ENCODE measurements at regions not wholly inside any gene's neighbourhood (a gene's known extent, or its start where the extent isn't known, plus 50 kb on each side); places are given as distances from the start of the nearest gene placed in this dataset.

GRCh38 chr3:23068016-23068728 is 135.0 kb upstream of the UBE2E2 start:
- Histone ChIP-seq H3K9me3 (ENCODE audit: control insufficient read depth, insufficient read depth, low read length) (no peaks in the 10 kb centered on the region), H3K27ac (ENCODE audit: low read length) (no peak overlapping the region), H3K36me3 (ENCODE audit: control insufficient read depth, insufficient read depth, low read length) (no peaks in the 10 kb centered on the region), H3K27me3 (ENCODE audit: control insufficient read depth, insufficient read depth, low read length) (no peaks in the 10 kb centered on the region), H3K4me3 (ENCODE audit: low read length) (no peak overlapping the region), H3K4me1 (ENCODE audit: control insufficient read depth, insufficient read depth, low read length) (peaks cover 19% of the 10 kb centered on the region)
- intact Hi-C loops (cut with micrococcal nuclease), result no loop called here
- H3K36me3 Mint-ChIP-seq, result no peaks in the 10 kb centered on the region
- no peak overlapping the region for H3K4me3 Mint-ChIP-seq
- H3K27ac Mint-ChIP-seq, result no peak overlapping the region
- H3K4me1 Mint-ChIP-seq, result no peaks in the 10 kb centered on the region
- no peak for TF ChIP-seq CTCF (IDR thresholded peaks at IDR 0.05)
- H3K27me3 Mint-ChIP-seq (ENCODE audit: low read depth in 2 of 2), result peaks cover 0 to 5% of the 10 kb centered on the region in 2 donors
- no peak for DNase-seq
- H3K9me3 Mint-ChIP-seq, result peaks cover 5 to 6% of the 10 kb centered on the region in 2 donors
- WGBS (ENCODE audit: insufficient coverage), result 77% methylated on average over 3 of the region's 4 CpGs
- no peak for ATAC-seq

GRCh38 chr3:23071296-23071695 is 131.8 kb upstream of the UBE2E2 start:
- Mint-ChIP-seq H3K4me3 (no peak overlapping the region), H3K4me1 (no peaks in the 10 kb centered on the region), H3K27ac (no peak overlapping the region), H3K27me3 (ENCODE audit: low read depth in 2 of 2) (peaks cover 0 to 5% of the 10 kb centered on the region in 2 donors), H3K9me3 (peaks cover 5 to 6% of the 10 kb centered on the region in 2 donors), H3K36me3 (no peaks in the 10 kb centered on the region)
- DNase-seq (no peak), ATAC-seq (no peak)
- intact Hi-C loops (cut with micrococcal nuclease), result no loop called here
- Histone ChIP-seq H3K9me3 (ENCODE audit: control insufficient read depth, insufficient read depth, low read length) (no peaks in the 10 kb centered on the region), H3K4me1 (ENCODE audit: control insufficient read depth, insufficient read depth, low read length) (peaks cover 19% of the 10 kb centered on the region), H3K4me3 (ENCODE audit: low read length) (no peak overlapping the region), H3K27me3 (ENCODE audit: control insufficient read depth, insufficient read depth, low read length) (no peaks in the 10 kb centered on the region), H3K36me3 (ENCODE audit: control insufficient read depth, insufficient read depth, low read length) (no peaks in the 10 kb centered on the region), H3K27ac (ENCODE audit: low read length) (no peak overlapping the region)
- 2% methylated on average over 2 of the region's 2 CpGs for WGBS (ENCODE audit: insufficient coverage)
- TF ChIP-seq CTCF (IDR thresholded peaks at IDR 0.05), result no peak

GRCh38 chr3:23071758-23072157 is 131.4 kb upstream of the UBE2E2 start:
- intact Hi-C loops (cut with micrococcal nuclease), result no loop called here
- WGBS (ENCODE audit: insufficient coverage), result 38% methylated on average over 1 of the region's 1 CpG
- H3K4me1 Mint-ChIP-seq, result no peaks in the 10 kb centered on the region
- TF ChIP-seq CTCF (IDR thresholded peaks at IDR 0.05), result no peak
- no peaks in the 10 kb centered on the region for H3K36me3 Mint-ChIP-seq
- ATAC-seq (peak in 2 of 3 donors; percentile 24 to 27), DNase-seq (no peak)
- Histone ChIP-seq H3K27me3 (ENCODE audit: control insufficient read depth, insufficient read depth, low read length) (no peaks in the 10 kb centered on the region), H3K4me1 (ENCODE audit: control insufficient read depth, insufficient read depth, low read length) (peaks cover 19% of the 10 kb centered on the region), H3K27ac (ENCODE audit: low read length) (no peak overlapping the region), H3K36me3 (ENCODE audit: control insufficient read depth, insufficient read depth, low read length) (no peaks in the 10 kb centered on the region), H3K4me3 (ENCODE audit: low read length) (no peak overlapping the region), H3K9me3 (ENCODE audit: control insufficient read depth, insufficient read depth, low read length) (no peaks in the 10 kb centered on the region)
- peaks cover 0 to 5% of the 10 kb centered on the region in 2 donors for H3K27me3 Mint-ChIP-seq (ENCODE audit: low read depth in 2 of 2)
- peaks cover 5 to 6% of the 10 kb centered on the region in 2 donors for H3K9me3 Mint-ChIP-seq
- H3K4me3 Mint-ChIP-seq, result no peak overlapping the region
- H3K27ac Mint-ChIP-seq, result no peak overlapping the region

- H3K9me3 ChIP-seq (ENCODE audit: control insufficient read depth, insufficient read depth, low read length), result no peaks in the 10 kb centered on the region
- Mint-ChIP-seq H3K4me3 (no peak overlapping the region), H3K4me1 (no peaks in the 10 kb centered on the region), H3K27me3 (ENCODE audit: low read depth in 2 of 2) (peaks cover 0 to 5% of the 10 kb centered on the region in 2 donors), H3K27ac (no peak overlapping the region), H3K36me3 (no peaks in the 10 kb centered on the region), H3K9me3 (peaks cover 3 to 6% of the 10 kb centered on the region in 2 donors)
- no peak for DNase-seq
- H3K4me3 ChIP-seq (ENCODE audit: low read length), result no peak overlapping the region
- WGBS (ENCODE audit: insufficient coverage), result no CpG with 5 or more reads among the region's 1 CpG
- no peak for ATAC-seq
- H3K4me1 ChIP-seq (ENCODE audit: control insufficient read depth, insufficient read depth, low read length), result peaks cover 19% of the 10 kb centered on the region
- intact Hi-C loops (cut with micrococcal nuclease), result no loop called here
- H3K36me3 ChIP-seq (ENCODE audit: control insufficient read depth, insufficient read depth, low read length), result no peaks in the 10 kb centered on the region
- H3K27me3 ChIP-seq (ENCODE audit: control insufficient read depth, insufficient read depth, low read length), result no peaks in the 10 kb centered on the region
- no peak for TF ChIP-seq CTCF (IDR thresholded peaks at IDR 0.05)
- H3K27ac ChIP-seq (ENCODE audit: low read length), result no peak overlapping the region
These were observed 130.4 kb upstream of the UBE2E2 start for GRCh38 chr3:23072693-23073092.
